ENCODE measurements at regions not wholly inside any gene's neighbourhood (a gene's known extent, or its start where the extent isn't known, plus 50 kb on each side); places are given as distances from the start of the nearest gene placed in this dataset.
"Not testable (repeated sequence)": the region's sequence is repeated elsewhere in the genome, so short reads cannot be mapped to it uniquely, and the experiment has no call there.

DNA sequence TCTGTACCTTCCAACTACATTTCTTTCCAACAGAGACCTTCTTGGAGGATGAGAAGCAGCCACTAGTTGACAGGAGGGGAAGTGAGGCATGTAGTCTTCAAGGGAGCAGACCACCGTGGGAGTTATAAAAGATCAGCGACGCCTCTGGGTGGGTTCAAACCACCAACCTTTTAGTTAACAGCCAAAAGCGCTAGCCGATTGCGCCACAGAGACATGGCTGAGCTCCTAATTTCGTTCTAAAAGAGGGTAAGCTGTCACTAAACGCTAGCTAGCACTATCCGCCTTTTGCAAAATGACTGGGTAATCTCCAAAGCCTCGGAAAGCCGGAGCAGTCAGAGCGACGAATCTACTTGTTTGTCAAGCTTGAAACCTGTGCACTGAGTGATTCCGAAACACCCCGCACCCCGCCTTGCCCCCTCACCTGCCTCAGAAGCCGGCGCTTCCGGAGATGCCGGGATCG, 135.8 kb downstream of the FAM72B start:
- intact Hi-C loops (cut with micrococcal nuclease); H3K36me3 Mint-ChIP-seq (ENCODE audit: low read depth); H3K27ac Mint-ChIP-seq; DNase-seq (ENCODE audit: low spot score); H3K9me3 Mint-ChIP-seq; H3K4me3 Mint-ChIP-seq (ENCODE audit: low read depth): not testable (repeated sequence)
- Mint-ChIP-seq H3K27me3 (ENCODE audit: low read depth) (peaks cover 15% of the 10 kb centered on the region), H3K4me1 (ENCODE audit: low read depth) (peaks cover 10% of the 10 kb centered on the region)

DNA sequence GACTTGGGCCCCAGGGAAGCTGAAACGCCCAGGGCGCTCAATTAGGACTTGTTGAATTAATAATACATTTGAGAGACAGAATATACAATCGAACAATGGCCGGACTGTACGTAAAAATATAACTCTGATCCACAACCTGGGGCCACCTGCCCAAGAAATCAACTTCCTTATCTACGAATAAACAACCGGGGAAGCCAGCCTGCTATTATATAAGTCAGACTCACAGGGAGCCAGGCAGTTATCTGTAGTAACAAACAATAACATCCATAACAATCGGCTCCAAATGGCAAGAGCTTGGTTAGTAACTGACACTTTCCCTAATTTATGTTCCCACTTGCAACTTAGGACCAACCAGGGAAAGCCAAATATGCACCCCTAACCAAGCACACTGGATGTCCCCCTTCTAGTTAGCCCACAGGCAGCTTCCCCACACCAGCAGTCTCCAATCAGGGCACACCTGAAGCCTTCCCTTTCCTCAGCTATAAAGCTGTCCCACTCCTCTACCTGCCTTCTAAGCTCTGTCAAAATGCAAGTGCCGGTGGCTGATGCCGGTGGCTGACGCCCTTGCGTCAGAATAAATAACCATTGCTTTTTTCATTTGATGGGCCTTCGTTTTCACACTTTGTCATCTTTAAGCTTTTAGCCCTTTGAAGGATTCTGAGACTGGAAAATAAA, 135.2 kb downstream of the FAM72B start:
- H3K27ac Mint-ChIP-seq; H3K36me3 Mint-ChIP-seq (ENCODE audit: low read depth); intact Hi-C loops (cut with micrococcal nuclease); H3K9me3 Mint-ChIP-seq; H3K4me3 Mint-ChIP-seq (ENCODE audit: low read depth); DNase-seq (ENCODE audit: low spot score): not testable (repeated sequence)
- Mint-ChIP-seq H3K4me1 (ENCODE audit: low read depth) (peaks cover 10% of the 10 kb centered on the region), H3K27me3 (ENCODE audit: low read depth) (peaks cover 15% of the 10 kb centered on the region)

DNA sequence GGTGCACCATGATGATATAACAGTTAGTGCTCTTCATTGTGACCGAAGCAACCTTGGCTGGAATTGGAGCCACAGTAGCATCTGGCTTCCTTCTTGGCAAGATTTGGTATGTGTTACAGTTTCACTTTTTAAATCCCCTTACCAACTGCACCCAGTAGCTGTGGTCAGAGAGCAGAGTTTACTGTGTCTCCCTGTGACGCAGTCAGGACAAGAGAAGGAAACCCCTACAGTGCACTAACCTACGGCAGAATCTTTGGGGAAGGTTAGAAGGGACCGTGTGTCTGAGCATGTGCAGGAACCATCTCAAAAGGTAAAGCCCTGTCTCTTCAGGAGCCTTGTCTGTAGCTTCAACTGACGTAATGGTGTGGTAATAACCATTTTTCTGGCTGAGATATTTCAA, 134.0 kb downstream of the FAM72B start:
- H3K36me3 Mint-ChIP-seq (ENCODE audit: low read depth); DNase-seq (ENCODE audit: low spot score); intact Hi-C loops (cut with micrococcal nuclease): not testable (repeated sequence)

DNA sequence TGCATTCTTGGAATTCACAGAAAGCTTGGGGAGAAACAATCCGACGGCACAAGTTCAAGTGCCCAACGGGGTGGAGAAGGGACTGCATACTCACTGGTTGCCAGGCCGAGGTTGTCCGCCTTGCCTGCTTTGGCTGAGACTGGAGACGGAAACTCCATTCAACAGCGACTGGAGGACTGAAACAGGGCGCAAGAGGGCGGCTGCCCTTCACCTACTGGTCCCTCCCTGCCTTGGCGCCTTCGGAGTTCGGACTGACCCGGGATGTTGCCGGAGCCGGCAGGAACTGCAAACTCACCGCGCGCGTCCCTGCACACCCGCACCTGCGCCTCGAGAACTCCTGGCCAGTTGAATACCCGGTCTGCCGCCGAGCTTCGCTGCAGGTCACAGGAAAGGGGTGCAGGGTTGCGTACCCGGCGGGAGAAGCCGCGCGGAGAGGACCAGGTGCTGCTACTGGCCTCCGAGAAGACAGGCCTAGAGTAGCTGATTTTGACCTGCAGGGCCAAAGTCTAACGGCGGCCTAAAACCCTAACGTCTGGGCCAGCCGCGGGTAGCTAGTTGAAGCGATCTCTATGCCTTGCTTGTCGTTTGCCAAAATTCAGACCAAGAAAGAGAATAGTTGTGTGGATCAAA, 132.9 kb downstream of the FAM72B start:
- peaks cover 15% of the 10 kb centered on the region for H3K27me3 Mint-ChIP-seq (ENCODE audit: low read depth)
- DNase-seq (ENCODE audit: low spot score); H3K4me3 Mint-ChIP-seq (ENCODE audit: low read depth): not testable (repeated sequence)

More for the DNA sequence above, 134.0 kb downstream of the FAM72B start:
- H3K27ac Mint-ChIP-seq; H3K4me3 Mint-ChIP-seq (ENCODE audit: low read depth); H3K9me3 Mint-ChIP-seq: not testable (repeated sequence)
- peaks cover 15% of the 10 kb centered on the region for H3K27me3 Mint-ChIP-seq (ENCODE audit: low read depth)
- peaks cover 10% of the 10 kb centered on the region for H3K4me1 Mint-ChIP-seq (ENCODE audit: low read depth)

DNA sequence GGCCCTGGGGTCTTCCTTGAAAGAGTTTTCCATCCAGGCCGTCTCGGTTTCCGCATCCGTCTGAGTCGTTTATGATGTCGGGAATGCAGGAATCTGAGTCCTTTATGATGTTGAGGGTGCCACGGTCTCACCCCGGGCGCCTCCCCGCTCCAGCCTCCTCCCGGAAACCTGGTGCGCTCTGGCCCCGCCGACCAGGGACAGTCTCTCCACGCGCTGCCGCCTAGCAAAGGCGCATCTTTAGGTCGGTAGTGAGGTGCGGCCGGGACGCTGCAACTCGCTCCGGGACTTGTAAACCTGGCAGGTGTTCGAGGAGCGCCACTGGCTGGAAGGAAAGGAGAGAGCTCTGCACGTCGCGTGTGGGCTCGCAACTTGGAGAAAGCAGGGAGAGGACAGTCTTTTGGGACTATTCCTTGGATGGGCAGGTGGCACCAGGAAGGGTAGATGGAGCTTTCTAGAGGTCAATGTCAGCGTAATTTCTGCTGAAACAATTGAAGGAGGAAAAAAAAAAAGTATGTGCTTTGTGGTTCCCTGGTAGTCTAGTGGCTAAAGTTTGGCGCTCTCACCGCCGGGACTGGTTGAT, 132.0 kb downstream of the FAM72B start:
- H3K36me3 Mint-ChIP-seq (ENCODE audit: low read depth); H3K27ac Mint-ChIP-seq; H3K9me3 Mint-ChIP-seq; DNase-seq (ENCODE audit: low spot score); intact Hi-C loops (cut with micrococcal nuclease): not testable (repeated sequence)
- H3K27me3 Mint-ChIP-seq (ENCODE audit: low read depth) = peaks cover 15% of the 10 kb centered on the region
- H3K4me1 Mint-ChIP-seq (ENCODE audit: low read depth) = peaks cover 10% of the 10 kb centered on the region
- H3K4me3 Mint-ChIP-seq (ENCODE audit: low read depth) = peak overlapping the region; percentile 26

More for the DNA sequence above, 132.9 kb downstream of the FAM72B start:
- H3K4me1 Mint-ChIP-seq (ENCODE audit: low read depth) = peaks cover 10% of the 10 kb centered on the region
- H3K36me3 Mint-ChIP-seq (ENCODE audit: low read depth); H3K9me3 Mint-ChIP-seq; H3K27ac Mint-ChIP-seq; intact Hi-C loops (cut with micrococcal nuclease): not testable (repeated sequence)

DNA sequence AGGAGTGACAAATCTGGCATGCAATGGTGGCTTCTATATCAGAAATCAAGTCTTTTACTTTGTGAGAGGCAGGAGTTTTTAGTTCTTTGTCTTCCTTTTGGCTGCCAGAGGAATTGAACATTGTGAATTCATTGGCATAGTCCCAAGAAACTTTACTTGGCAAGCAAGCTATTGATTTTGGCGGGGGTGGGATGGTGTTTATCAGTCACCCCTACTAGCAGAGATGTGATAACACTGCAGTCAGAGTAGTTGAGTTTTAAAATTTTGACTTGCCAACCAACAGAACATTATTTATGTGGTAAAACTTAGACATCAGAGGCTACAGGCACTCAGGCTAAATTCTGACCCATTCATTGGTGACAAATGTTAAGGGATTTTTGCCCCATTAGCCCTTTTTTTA, 129.2 kb downstream of the FAM72B start:
- H3K4me1 Mint-ChIP-seq (ENCODE audit: low read depth); H3K9me3 Mint-ChIP-seq; H3K4me3 Mint-ChIP-seq (ENCODE audit: low read depth); intact Hi-C loops (cut with micrococcal nuclease); H3K27ac Mint-ChIP-seq; H3K36me3 Mint-ChIP-seq (ENCODE audit: low read depth); DNase-seq (ENCODE audit: low spot score): not testable (repeated sequence)
- H3K27me3 Mint-ChIP-seq (ENCODE audit: low read depth) = peaks cover 15% of the 10 kb centered on the region

DNA sequence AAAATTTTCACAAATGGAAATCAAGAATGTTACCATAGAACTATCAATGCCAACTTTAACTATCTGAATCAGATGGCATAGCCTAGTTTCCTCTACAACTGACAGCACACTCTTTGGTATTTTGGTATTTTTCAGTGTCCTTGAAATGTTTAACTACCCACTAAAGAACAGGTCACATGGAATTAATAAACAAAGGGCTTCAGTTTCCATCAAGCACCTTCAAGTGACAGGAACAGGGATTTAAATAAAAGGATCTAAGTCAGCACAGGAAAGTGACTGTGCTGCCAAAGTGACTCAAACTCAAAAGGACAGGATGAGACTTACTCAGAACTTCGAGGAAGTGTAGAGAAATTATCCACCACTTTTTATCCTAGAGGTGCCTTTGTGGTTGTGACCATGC, 117.2 kb downstream of the FAM72B start:
- H3K27ac Mint-ChIP-seq; H3K4me1 Mint-ChIP-seq (ENCODE audit: low read depth); intact Hi-C loops (cut with micrococcal nuclease); DNase-seq (ENCODE audit: low spot score); H3K9me3 Mint-ChIP-seq; H3K4me3 Mint-ChIP-seq (ENCODE audit: low read depth); H3K27me3 Mint-ChIP-seq (ENCODE audit: low read depth); H3K36me3 Mint-ChIP-seq (ENCODE audit: low read depth): not testable (repeated sequence)

DNA sequence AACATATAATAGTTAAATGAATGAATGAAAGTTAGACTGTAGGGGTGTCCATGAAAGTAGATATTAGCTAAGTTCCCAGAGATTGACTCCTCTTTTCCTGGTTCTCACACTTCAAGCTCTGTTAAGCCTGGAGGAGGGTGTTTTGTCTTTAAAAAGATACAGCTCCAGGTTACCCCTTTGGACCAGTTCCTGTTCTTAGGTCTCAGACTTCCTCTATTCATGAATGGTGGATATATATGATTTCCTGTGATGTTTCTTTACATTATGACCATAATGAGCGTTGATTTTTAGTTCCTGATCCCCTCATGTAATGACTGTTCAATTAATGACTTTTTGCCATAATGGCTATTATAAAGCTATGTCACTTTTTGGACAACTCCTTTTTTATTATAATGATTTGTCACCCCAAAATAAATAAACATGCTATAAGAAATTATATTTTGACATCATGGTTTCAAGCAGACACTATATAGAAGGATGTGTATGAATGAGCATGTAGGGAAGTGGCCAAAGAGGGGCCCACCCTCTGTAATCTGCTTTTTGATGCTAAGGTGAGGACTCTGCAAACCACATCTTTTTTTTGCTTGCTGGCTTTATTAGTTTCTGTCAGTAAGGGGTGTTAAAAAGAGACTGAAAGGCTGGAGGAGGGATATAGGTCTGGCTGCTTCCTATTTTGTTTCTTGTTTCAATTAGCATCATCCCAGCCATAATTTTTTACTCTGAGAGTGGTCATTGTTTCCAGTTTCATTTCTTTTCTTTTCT, 115.2 kb downstream of the FAM72B start:
- H3K36me3 Mint-ChIP-seq (ENCODE audit: low read depth); H3K27me3 Mint-ChIP-seq (ENCODE audit: low read depth); H3K4me1 Mint-ChIP-seq (ENCODE audit: low read depth); H3K27ac Mint-ChIP-seq; H3K4me3 Mint-ChIP-seq (ENCODE audit: low read depth); DNase-seq (ENCODE audit: low spot score); intact Hi-C loops (cut with micrococcal nuclease); H3K9me3 Mint-ChIP-seq: not testable (repeated sequence)

DNA sequence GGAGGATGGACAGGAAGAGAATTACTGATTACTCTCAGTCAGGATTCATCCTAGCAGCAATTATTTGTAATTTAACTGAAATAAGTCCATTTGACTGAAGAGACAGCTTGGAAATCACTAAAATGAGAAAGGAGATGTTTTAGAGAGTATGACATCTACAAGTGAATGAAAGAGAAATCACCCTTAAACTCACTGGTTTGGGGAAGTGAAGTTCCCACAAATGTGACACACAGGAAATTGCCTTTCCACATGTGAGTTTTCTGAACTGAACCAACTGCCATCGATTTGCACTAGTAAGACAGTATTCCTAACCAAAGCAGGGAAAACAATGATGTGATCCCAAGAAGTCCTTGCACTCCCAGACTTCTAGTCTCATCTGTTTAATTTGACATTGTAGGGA, 110.3 kb downstream of the FAM72B start:
- DNase-seq (ENCODE audit: low spot score); intact Hi-C loops (cut with micrococcal nuclease); H3K4me1 Mint-ChIP-seq (ENCODE audit: low read depth); H3K27me3 Mint-ChIP-seq (ENCODE audit: low read depth); H3K27ac Mint-ChIP-seq; H3K4me3 Mint-ChIP-seq (ENCODE audit: low read depth); H3K36me3 Mint-ChIP-seq (ENCODE audit: low read depth); H3K9me3 Mint-ChIP-seq: not testable (repeated sequence)

DNA sequence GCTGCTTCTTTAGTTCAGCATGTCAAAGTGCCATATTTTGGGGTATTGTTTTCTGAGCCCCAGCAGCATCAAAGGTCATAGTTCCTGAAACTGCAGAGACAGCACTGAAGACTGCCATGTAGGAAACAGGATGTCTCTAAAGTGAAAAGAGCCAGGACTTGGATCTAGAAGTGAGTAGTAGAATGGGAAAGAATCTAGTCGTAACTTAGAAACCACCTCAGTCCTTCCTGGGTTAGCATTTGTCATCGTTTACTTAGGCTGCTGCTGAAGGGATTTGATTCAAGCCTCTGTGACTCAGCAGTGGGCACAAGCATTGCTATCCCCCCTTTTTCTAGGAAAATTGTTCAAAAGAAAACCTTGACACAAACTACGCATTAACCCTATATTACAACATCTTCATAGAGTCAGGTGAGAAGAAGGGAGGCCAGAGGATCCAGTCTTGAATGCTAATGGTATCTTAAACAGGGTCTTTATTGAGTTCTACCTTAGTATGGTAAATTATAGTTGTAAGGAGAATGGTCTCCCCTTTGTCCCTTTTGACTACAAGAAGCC, 108.8 kb downstream of the FAM72B start:
- H3K4me3 Mint-ChIP-seq (ENCODE audit: low read depth); H3K27ac Mint-ChIP-seq; H3K36me3 Mint-ChIP-seq (ENCODE audit: low read depth); intact Hi-C loops (cut with micrococcal nuclease); H3K27me3 Mint-ChIP-seq (ENCODE audit: low read depth); H3K9me3 Mint-ChIP-seq; DNase-seq (ENCODE audit: low spot score): not testable (repeated sequence)
- H3K4me1 Mint-ChIP-seq (ENCODE audit: low read depth) = peaks cover 17% of the 10 kb centered on the region

DNA sequence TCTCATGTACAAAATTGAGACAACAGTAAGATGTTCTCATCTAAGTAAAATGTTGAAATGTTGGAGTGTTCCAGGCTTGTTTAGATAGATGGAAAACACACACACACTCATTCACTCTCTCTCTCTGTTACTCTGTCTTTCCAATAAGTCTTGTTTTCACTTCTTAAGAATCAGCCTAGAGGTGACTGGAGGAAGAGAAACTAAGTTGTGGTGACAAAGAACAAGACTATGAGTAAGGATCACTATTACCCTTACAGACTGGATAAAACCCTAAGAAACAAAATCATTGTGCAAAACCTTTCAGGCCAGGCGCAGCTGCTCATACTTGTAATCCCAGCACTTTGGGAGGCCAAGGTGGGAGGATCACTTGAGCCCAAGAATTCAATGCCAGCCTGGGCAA, 107.5 kb downstream of the FAM72B start:
- DNase-seq (ENCODE audit: low spot score); H3K4me3 Mint-ChIP-seq (ENCODE audit: low read depth); H3K36me3 Mint-ChIP-seq (ENCODE audit: low read depth); H3K27me3 Mint-ChIP-seq (ENCODE audit: low read depth); intact Hi-C loops (cut with micrococcal nuclease); H3K9me3 Mint-ChIP-seq: not testable (repeated sequence)
- Mint-ChIP-seq H3K27ac (peak overlapping the region; percentile 98), H3K4me1 (ENCODE audit: low read depth) (peaks cover 26% of the 10 kb centered on the region)

DNA sequence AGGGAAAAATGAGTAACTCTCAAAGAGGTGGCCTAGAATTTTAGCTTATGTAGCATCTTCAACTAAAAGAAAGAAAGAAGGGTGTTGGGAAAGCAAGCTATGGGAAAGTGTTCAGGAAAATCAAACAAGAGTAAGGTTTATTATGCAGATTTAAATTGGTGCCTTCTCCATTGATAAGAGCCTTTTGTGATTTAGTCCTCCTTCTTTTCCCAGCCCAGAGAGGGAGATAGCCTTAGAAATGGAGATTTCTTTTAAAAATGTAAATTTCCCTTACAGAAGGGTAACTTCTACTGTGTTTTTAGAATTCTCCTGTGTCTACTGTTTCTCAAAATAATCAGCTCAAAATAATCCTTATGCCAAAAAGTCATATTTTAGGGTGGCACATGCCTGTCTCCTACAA, 104.5 kb downstream of the FAM72B start:
- DNase-seq (ENCODE audit: low spot score); intact Hi-C loops (cut with micrococcal nuclease); H3K27me3 Mint-ChIP-seq (ENCODE audit: low read depth); H3K36me3 Mint-ChIP-seq (ENCODE audit: low read depth); H3K9me3 Mint-ChIP-seq: not testable (repeated sequence)
- peak overlapping the region; percentile 78 for H3K27ac Mint-ChIP-seq
- peak overlapping the region; percentile 8 for H3K4me3 Mint-ChIP-seq (ENCODE audit: low read depth)
- H3K4me1 Mint-ChIP-seq (ENCODE audit: low read depth) = peaks cover 26% of the 10 kb centered on the region

Measured in activated T-helper 2 cell treated with anti-CD3 and anti-CD28 coated beads, Interferon-gamma antibody, Interleukin-2, Interleukin-4, amounts not matched to agents 10 μg/mL and 5 μg/mL and 100 μg/mL, durations not matched to agents 14 hours and 24 hours and 36 hours (primary cell).